ENCODE measurements at regions not wholly inside any gene's neighbourhood (a gene's known extent, or its start where the extent isn't known, plus 50 kb on each side); places are given as distances from the start of the nearest gene placed in this dataset.

DNA sequence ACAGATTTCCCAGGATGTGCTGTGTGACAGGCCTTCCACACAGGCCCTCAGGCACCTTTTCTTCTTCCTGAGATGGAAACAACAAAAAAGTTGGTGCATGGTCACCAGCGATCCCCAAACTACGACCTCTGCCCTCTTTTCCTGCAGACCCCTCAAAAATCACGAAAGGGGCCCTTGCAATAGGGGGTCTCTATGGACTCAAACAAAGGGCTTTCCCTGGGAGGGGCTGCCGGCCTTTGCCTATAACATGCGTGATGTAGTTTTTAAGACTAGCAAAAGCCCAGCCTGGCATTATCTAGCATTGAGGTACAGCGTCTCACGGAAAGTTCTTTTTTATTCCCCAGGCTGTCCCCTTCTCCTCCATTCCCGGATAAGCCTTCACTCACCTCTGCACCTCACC lies 71.2 kb downstream of the DIO3 start:
- no peak for DNase-seq (ENCODE audit: low read depth, low spot score)
- TF ChIP-seq EZH2 (IDR thresholded peaks at IDR 0.05), result no peak
- no peak for TF ChIP-seq POLR2AphosphoS5 (IDR thresholded peaks at IDR 0.05; ENCODE audit: borderline replicate concordance, low read depth, low read length)
- Histone ChIP-seq H3K9me3 (ENCODE audit: low read depth, low read length) (no peaks in the 10 kb centered on the region), H3K27ac (no peak overlapping the region), H3K9ac (ENCODE audit: insufficient read length) (no peak overlapping the region), H3K4me3 (no peak overlapping the region), H3K36me3 (ENCODE audit: insufficient read depth, low read length) (no peaks in the 10 kb centered on the region)

DNA sequence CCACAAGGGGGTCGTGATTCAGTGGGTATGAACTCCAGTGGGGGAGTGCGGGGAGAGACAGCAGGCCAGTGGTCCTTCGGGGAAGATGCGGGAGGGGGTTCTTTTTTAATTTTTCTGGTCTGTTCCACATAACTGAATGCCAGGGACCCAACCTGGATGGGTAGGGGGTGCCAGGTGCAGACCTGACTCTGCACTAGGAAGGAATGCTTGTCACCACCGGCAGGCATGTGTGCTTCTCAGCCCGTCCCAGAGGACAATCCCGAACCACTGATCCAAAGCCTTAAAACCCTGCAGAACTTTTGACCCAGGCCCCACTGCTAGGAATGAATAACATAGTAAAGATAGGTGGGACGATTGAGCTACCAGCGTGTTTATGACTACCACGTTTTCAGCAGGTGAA lies 72.0 kb downstream of the DIO3 start:
- no peak for TF ChIP-seq FOXP2 (optimal IDR thresholded peaks at IDR 0.05; ENCODE audit: control extremely low read depth, extremely low read length, insufficient read depth)
- TF ChIP-seq EZH2 (IDR thresholded peaks at IDR 0.05), result no peak
- TF ChIP-seq POLR2AphosphoS5 (IDR thresholded peaks at IDR 0.05; ENCODE audit: borderline replicate concordance, low read depth, low read length), result no peak
- no peak overlapping the region for H3K27ac ChIP-seq
- no peak overlapping the region for H3K9ac ChIP-seq (ENCODE audit: insufficient read length)
- no peak for DNase-seq (ENCODE audit: low read depth, low spot score)
- no peak overlapping the region for H3K4me3 ChIP-seq
- no peaks in the 10 kb centered on the region for H3K36me3 ChIP-seq (ENCODE audit: insufficient read depth, low read length)
- H3K9me3 ChIP-seq (ENCODE audit: low read depth, low read length), result no peaks in the 10 kb centered on the region

DNA sequence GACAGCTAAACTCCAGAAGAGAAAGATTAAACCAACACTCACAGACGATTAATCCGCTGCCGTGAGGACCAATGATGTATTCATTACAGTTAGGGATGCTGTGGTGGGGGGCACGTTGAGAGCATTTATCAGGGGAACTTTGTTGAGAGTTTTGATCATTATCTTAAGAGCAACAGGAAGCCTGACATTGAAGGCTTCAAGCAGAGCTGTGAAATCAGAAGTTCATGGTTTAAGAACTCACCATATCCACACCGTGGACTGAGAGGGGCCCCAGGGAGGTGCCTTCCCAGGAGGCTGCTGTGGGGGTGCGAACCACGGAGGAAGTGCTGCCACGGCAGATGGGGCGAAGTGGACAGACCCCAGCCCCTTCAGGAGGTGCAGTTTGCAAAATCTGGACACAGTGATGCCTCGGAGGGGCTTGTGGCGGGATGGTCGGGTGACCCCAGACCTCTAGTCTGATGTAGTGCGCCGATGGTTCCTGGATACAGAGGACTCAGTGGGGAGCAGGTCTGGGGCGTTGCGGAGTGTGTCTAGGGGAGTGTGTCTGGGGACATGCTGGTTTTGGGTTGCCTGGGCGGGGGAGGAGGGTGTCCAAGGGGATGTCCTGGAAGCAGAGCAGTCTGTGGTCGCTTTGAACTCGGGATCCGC lies 73.0 kb downstream of the DIO3 start:
- TF ChIP-seq FOXP2 (optimal IDR thresholded peaks at IDR 0.05; ENCODE audit: control extremely low read depth, extremely low read length, insufficient read depth) (no peak), EZH2 (IDR thresholded peaks at IDR 0.05) (no peak), POLR2AphosphoS5 (IDR thresholded peaks at IDR 0.05; ENCODE audit: borderline replicate concordance, low read depth, low read length) (no peak)
- DNase-seq (ENCODE audit: low read depth, low spot score), result no peak
- Histone ChIP-seq H3K9me3 (ENCODE audit: low read depth, low read length) (no peaks in the 10 kb centered on the region), H3K36me3 (ENCODE audit: insufficient read depth, low read length) (no peaks in the 10 kb centered on the region), H3K9ac (ENCODE audit: insufficient read length) (no peak overlapping the region), H3K27ac (no peak overlapping the region), H3K4me3 (no peak overlapping the region)

DNA sequence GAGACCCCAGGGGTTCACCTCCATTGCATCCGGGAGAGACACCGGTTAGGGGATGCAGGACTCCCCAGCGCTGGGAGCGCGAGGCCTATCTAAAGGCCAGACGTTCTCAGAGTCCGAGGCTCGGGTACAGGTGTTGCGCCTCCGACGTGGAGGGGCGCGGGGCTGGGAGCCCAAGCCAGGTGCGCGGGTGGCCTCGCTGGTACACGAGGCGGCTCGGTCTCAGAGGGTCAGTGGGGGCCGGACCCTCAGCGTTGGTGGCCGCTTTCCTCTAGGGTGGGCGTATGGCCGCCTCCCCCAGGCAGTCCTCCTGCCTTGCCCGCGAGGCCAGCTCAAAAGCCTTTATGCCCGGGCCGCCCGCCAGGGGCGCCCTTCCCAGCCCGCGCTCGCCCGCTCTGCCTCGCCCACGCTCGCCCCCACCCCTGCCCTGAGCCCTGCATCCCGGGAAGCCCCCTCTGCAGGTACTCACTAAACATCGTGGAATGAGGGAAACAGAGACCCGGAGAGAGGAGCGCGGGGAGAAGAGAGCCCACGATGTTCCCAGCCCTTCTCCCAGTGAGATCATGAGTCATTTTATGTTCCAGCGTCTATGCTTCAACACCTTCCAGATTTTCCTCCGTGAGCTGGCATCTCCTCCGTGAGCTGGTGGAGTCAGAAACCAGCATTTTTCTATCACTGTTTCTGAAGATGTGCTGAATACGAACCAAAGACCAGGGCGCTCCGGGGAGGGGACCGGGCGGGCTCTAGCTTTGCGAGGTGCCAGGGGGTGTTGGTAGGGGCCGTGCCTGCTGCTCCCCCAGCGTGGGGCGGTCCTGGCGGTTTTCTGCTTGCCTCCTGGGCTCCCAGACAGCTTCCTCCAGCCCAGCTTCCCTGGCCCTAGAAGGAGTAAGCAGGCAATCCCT lies 73.8 kb downstream of the DIO3 start:
- no peak overlapping the region for H3K27ac ChIP-seq
- no peak overlapping the region for H3K9ac ChIP-seq (ENCODE audit: insufficient read length)
- TF ChIP-seq POLR2AphosphoS5 (IDR thresholded peaks at IDR 0.05; ENCODE audit: borderline replicate concordance, low read depth, low read length) (no peak), EZH2 (IDR thresholded peaks at IDR 0.05) (no peak), FOXP2 (optimal IDR thresholded peaks at IDR 0.05; ENCODE audit: control extremely low read depth, extremely low read length, insufficient read depth) (no peak)

DNA sequence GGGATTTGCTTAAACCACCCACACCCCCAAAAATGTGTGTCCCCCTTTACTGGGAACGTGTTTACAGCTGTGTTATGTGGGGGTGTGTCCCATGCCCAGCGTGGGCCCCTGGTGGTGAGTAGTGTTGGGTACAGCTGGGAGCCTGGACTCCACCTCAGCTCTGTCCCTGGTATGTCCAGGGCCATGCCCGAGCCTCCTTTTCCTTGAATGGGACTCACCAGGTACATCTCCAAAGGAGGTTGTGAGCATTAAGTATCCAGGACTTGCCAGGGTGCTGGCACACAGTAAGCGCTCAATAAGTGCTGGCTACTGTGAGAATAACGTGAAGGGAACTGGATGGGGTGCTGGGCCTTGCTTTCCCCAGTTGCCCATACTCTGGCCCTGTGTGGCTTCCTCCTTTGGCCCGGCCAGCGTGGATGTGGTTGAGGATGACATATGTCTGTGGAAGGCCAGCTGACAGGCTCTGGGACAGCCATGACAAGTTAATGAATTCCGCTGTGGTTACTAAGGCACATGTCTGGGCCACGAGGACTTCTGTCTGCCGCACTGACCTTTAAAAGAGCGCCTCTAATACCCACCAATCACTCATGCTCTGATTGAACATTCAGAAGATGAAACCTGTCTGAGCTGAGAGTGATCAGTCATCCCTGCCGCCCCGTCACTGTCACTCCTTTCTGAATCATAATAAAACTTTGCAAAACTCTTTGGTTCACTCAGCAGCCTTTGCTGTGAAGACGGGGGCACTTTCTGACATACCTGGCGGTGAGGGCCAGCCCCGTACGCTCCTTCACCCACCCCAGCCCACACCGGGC lies 74.7 kb downstream of the DIO3 start:
- TF ChIP-seq FOXP2 (optimal IDR thresholded peaks at IDR 0.05; ENCODE audit: control extremely low read depth, extremely low read length, insufficient read depth) (no peak), EZH2 (IDR thresholded peaks at IDR 0.05) (no peak), POLR2AphosphoS5 (IDR thresholded peaks at IDR 0.05; ENCODE audit: borderline replicate concordance, low read depth, low read length) (no peak)
- H3K9ac ChIP-seq (ENCODE audit: insufficient read length), result no peak overlapping the region
- no peaks in the 10 kb centered on the region for H3K36me3 ChIP-seq (ENCODE audit: insufficient read depth, low read length)
- H3K9me3 ChIP-seq (ENCODE audit: low read depth, low read length), result no peaks in the 10 kb centered on the region
- DNase-seq (ENCODE audit: low read depth, low spot score), result no peak
- H3K4me3 ChIP-seq, result no peak overlapping the region
- H3K27ac ChIP-seq, result no peak overlapping the region

More for the DNA sequence above, 73.8 kb downstream of the DIO3 start:
- no peaks in the 10 kb centered on the region for H3K9me3 ChIP-seq (ENCODE audit: low read depth, low read length)
- no peak overlapping the region for H3K4me3 ChIP-seq
- no peak for DNase-seq (ENCODE audit: low read depth, low spot score)
- no peaks in the 10 kb centered on the region for H3K36me3 ChIP-seq (ENCODE audit: insufficient read depth, low read length)

DNA sequence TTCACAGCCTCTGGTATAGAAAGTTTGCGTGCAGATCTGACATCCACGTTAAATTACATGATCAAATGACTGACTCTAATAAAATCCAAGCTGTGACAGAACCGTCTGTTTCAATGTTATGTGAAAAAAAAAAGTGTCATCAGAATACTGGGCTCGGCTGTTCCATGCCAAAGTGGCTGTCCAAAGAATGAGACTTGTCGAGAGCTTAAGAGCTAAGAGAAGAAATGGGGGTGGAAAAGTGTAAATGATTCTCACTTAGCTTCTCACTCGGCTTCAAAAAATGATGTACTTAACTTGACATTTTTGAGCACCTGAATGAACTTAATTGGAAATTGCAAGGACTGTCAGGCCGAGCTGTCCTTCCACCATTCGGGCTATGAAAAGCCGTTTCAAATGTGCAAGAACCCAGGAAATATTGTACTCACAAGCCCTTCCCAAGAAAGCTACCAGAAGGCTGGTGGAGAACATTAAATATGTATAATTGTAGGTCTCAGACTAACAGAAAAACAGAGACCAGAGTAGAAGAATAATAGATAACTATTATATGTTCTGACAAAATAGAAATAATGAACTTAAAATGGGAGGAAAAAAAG lies 78.0 kb downstream of the DIO3 start:
- TF ChIP-seq FOXP2 (optimal IDR thresholded peaks at IDR 0.05; ENCODE audit: control extremely low read depth, extremely low read length, insufficient read depth) (no peak), EZH2 (IDR thresholded peaks at IDR 0.05) (no peak), POLR2AphosphoS5 (IDR thresholded peaks at IDR 0.05; ENCODE audit: borderline replicate concordance, low read depth, low read length) (no peak)
- Histone ChIP-seq H3K27ac (no peak overlapping the region), H3K9ac (ENCODE audit: insufficient read length) (no peak overlapping the region), H3K4me3 (no peak overlapping the region), H3K36me3 (ENCODE audit: insufficient read depth, low read length) (no peaks in the 10 kb centered on the region), H3K9me3 (ENCODE audit: low read depth, low read length) (no peaks in the 10 kb centered on the region)
- no peak for DNase-seq (ENCODE audit: low read depth, low spot score)

- no peak for DNase-seq (ENCODE audit: low read depth, low spot score)
- Histone ChIP-seq H3K36me3 (ENCODE audit: insufficient read depth, low read length) (no peaks in the 10 kb centered on the region), H3K9me3 (ENCODE audit: low read depth, low read length) (no peaks in the 10 kb centered on the region), H3K27ac (no peak overlapping the region), H3K9ac (ENCODE audit: insufficient read length) (no peak overlapping the region), H3K4me3 (no peak overlapping the region)
- TF ChIP-seq EZH2 (IDR thresholded peaks at IDR 0.05) (no peak), POLR2AphosphoS5 (IDR thresholded peaks at IDR 0.05; ENCODE audit: borderline replicate concordance, low read depth, low read length) (no peak), FOXP2 (optimal IDR thresholded peaks at IDR 0.05; ENCODE audit: control extremely low read depth, extremely low read length, insufficient read depth) (no peak)
These were observed 82.4 kb downstream of the DIO3 start for GRCh38 chr14:101643651-101644050.

- no peak for TF ChIP-seq EZH2 (IDR thresholded peaks at IDR 0.05)
- TF ChIP-seq POLR2AphosphoS5 (IDR thresholded peaks at IDR 0.05; ENCODE audit: borderline replicate concordance, low read depth, low read length), result no peak
- no peak for TF ChIP-seq FOXP2 (optimal IDR thresholded peaks at IDR 0.05; ENCODE audit: control extremely low read depth, extremely low read length, insufficient read depth)
- Histone ChIP-seq H3K4me3 (no peak overlapping the region), H3K27ac (no peak overlapping the region), H3K9ac (ENCODE audit: insufficient read length) (no peak overlapping the region), H3K36me3 (ENCODE audit: insufficient read depth, low read length) (no peaks in the 10 kb centered on the region), H3K9me3 (ENCODE audit: low read depth, low read length) (no peaks in the 10 kb centered on the region)
- DNase-seq (ENCODE audit: low read depth, low spot score), result no peak
These were observed 92.8 kb downstream of the DIO3 start for GRCh38 chr14:101654051-101654450.

Data from SK-N-MC (cell line).